G401.6 (cell line): ENCODE measurements at regions not wholly inside any gene's neighbourhood (a gene's known extent, or its start where the extent isn't known, plus 50 kb on each side); places are given as distances from the start of the nearest gene placed in this dataset.
"Not testable (repeated sequence)": the region's sequence is repeated elsewhere in the genome, so short reads cannot be mapped to it uniquely, and the experiment has no call there.

Experiments used
- FAIRE-seq: peaks from 2 replicates; lab custom pipeline; 2012; peaks lifted over from hg19 to GRCh38; lab: Jason Lieb, UNC

DNA sequence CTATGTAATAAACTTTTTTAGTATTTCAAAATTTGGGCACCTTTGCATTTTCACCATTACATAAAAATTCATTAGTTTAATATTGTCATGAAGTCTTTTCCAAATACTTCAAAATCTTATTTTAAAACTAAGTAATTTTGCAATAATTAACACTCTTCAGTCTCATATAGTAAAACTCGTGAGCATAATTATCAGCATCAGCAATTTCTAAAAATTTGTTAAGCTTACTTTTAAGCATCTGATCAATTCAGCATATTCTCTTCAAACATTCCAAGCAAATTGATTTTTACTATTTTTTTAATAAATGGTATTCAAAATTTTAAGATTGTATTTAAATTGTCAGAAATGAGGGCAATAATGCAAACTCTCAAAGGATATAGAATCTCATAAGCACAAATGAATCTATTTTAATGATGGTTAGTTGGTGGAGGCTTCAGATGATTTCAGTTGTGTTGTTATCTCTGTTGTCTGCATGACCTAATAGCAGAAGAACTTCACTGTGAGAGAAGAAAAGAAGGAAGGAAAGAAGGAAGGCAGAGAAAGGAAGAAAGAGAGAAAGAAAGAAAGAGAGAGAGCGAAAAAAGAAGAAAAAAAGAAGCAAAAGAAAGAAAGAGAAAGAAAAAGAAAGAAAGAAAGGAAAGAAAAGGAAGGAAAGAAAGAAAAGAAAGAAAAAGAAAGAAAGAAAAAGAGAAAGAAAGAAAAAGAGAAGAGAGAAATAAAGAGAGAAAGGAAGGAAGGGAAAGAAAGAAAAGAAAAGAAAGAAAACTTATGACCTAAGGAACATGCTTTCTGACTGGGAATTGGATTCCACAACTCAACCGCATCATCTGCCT, 860.5 kb downstream of the NCAM2 start:
- no peak for FAIRE-seq

- no peak for FAIRE-seq
These were observed 862.7 kb downstream of the NCAM2 start for GRCh38 chr21:21860888-21861287.

DNA sequence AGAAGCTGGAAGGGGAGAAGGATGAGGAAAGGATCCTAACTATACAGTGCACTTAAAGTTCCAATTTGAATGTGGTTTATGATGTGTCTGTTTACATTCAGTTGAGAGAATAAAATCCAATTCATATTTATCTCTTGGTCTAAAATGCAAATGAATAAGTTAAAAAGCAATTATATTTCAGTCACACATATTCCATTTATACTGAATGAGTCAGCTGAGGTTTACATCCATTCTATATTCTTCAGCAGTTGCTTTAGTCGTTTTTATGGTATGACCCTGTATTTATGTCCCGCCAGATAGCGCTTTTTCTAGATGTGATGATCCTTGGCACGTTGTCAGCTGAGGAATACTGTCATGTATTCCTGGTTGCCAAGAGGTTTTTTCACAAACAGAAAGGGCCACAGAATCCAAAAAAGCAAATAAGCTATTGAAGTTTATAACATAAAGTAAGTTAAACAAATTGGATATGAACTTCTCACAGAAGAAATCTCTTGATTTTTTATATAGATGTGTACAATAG, 866.2 kb downstream of the NCAM2 start:
- no peak for FAIRE-seq

- FAIRE-seq, result no peak
These were observed 899.2 kb downstream of the NCAM2 start for GRCh38 chr21:21897275-21897883.

DNA sequence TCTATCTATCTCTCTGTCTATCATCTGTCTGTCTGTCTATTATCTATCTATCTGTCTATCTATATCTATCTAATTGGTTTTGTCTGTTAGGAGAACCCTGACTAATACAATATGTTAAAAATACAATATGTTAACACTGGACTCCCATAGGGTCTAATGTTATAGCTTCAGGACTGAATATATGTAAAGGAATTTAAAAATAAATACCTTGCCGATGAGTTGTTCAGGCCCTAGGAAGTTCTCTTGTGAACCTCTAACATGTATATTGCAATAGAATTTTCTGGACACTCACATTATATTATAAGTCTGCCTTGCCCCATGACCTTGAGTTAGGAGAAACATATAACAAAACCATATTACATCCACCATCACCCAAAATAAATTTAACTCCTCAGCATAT, 900.6 kb downstream of the NCAM2 start:
- FAIRE-seq, result no peak

DNA sequence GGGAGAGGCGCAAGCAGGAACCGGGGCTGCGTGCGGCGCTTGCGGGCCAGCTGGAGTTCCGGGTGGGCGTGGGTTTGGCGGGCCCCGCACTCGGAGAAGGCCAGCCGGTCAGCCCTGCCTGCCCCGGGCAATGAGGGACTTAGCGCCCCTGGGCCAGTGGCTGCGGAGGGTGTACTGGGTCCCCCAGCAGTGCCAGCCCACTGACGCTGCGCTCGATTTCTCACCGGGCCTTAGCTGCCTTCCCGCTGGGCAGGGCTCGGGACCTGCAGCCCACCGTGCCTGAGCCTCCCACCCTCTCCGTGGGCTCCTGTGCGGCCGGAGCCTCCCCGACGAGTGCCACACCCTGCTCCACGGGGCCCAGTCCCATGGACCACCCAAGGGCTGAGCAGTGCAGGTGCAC, 904.2 kb downstream of the NCAM2 start:
- not testable (repeated sequence) for FAIRE-seq

DNA sequence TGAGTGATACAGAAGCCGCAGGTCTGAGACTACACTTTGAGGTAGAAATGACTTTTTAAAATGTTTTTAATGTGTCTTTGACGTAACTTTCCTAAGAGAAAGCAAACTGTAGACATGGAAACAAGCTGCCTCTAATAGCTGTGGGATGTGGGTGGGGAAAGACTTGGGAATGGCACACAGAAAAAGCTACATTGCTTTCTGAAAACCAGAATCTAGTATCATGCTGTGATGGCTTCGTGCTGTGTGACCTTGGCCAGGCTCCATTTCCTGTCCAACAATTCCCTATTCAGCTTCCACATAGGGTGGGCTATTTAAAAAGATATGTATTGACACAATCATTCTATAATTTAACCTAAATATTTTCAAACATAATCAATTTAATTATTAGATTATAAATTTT, 909.1 kb downstream of the NCAM2 start:
- FAIRE-seq, result no peak

- no peak for FAIRE-seq
These were observed 917.6 kb downstream of the NCAM2 start for GRCh38 chr21:21915816-21916215.

DNA sequence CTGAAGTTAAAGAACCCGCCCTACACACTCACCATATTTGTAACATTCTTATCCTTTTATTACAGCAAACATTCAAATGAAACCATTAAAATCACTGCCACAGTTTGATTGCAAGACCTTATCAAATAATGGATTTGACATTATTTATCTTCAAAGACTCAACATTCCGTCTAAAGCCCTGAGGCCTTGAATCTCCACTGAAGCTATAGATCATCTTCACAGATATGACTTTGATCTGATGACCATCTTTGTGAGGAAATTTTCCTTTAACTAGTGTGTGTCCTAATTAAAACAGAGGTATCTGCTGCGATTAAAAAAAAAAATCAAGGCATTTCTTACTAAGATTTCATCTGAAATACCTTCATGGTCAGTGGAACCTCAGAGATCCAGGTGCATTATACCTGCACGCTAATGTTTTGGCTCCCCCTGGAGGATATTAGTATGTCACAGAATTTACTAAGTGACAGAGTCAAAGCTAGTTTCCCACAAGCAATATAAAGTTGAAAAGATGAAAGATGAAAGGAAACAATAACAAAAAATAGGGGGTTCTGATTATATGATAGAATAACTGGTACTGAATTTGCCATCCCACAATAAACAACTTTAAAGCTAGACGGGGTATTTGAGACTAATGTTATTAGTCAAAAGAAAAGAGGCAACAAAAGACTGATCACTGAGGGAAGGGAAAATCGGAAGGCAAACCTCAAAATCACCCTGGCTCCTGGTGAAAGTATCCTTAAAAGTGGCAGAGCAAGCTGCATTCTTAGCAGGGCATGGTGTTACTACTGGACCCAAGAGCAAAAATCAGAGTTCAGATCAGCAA, 923.4 kb downstream of the NCAM2 start:
- no peak for FAIRE-seq

- no peak for FAIRE-seq
These were observed 931.0 kb downstream of the NCAM2 start for GRCh38 chr21:21929226-21929625.

GRCh38 chr21:21929789-21930188, 931.6 kb downstream of the NCAM2 start:
- no peak for FAIRE-seq

- FAIRE-seq, result no peak
These were observed 954.4 kb downstream of the NCAM2 start for GRCh38 chr21:21952566-21952965.

- FAIRE-seq, result no peak
These were observed 957.0 kb downstream of the NCAM2 start for GRCh38 chr21:21955204-21955603.

GRCh38 chr21:21957490-21957889, 959.3 kb downstream of the NCAM2 start:
- FAIRE-seq, result no peak

GRCh38 chr21:21963911-21964310, 965.7 kb downstream of the NCAM2 start:
- FAIRE-seq, result no peak

GRCh38 chr21:21968810-21969209, 970.6 kb downstream of the NCAM2 start:
- FAIRE-seq, result no peak

- no peak for FAIRE-seq
These were observed 971.0 kb downstream of the NCAM2 start for GRCh38 chr21:21969211-21969610.

GRCh38 chr21:21971384-21971783, 973.2 kb downstream of the NCAM2 start:
- no peak for FAIRE-seq

DNA sequence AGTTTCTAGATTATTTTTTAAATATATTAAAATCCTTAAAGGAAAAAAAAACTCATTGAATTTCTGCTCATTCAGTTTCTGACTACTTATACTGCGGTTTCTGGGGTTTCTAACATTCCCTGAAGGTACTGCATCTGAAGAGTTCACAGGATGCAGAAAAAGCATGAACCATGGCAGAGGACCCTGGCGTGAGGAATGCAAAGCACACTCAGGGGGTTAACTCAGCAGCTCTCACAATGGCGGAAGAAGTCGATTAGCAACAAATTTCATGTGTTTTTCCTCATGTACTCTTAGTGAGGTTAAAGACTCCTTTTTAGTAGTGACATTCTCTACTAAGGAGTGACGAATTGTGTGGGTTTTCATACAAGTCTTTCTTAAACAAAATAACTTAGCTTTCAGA, 975.6 kb downstream of the NCAM2 start:
- FAIRE-seq, result no peak

DNA sequence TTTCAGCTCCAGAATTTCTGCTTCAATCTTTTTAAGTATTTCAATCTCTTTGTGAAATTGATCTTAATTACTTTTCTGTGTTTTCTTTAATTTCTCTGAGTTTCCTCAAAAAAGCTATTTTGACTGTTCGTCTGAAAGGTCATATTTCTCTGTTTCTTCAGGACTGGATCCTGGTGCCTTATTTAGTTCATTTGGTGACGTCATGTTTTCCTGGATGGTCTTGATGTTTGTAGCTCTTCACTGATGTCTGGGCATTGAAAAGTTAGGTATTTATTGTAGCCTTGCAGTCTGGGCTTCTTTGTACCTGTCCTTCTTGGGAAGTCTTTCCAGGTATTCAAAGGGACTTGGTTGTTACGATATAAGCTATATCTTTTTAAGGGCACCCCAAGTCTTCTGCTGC, 998.7 kb downstream of the NCAM2 start:
- FAIRE-seq, result no peak

DNA sequence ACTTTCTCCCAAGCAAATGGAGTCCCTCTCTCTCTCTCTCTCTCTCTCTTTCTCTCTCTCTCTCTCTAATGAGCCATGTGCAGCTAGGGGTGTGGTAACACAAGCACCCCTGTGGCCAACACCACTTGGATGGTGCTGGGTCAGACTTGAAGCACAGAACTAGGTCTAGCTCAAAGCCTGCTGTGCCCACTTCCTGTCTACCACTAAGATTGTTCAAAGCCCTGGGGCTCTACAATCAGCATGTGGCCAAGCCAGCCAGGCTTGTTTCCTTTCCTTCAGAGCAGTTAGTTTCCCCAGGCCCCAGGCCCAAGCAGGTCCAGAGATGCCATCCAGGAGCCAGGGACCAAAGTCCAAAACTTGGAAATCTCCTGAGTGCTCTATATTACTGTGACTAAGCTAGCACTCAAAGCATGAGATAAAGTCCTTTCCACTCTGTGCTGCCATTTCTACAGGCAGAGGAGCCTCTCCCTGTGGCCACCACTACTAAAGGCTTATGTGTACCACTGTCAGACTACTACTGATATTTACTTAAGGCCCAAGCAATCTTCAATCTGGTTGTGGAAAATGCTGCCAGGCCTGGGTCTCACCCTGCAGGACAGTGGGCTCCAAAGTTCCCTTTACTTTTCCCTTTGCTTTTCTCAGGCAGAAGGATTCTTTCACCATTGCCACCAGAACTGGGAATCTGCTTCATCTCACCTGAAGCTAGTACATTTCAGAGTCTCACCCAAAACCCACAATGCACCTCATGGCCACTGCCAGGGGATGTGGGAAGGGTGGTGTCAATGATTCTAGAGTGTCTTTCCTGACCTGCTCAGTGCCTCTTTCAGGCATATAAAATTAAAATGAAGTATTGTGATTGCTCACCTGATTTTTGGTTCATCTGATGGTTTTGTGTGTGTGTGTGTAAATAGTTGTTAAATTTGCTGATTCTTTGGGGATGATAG, 999.5 kb downstream of the NCAM2 start:
- FAIRE-seq, result no peak

GRCh38 chr21:22019766-22020165, 1021.6 kb downstream of the NCAM2 start:
- no peak for FAIRE-seq
